MM.1S (cell line): ENCODE measurements at regions not wholly inside any gene's neighbourhood (a gene's known extent, or its start where the extent isn't known, plus 50 kb on each side); places are given as distances from the start of the nearest gene placed in this dataset.

Experiments used
- DNase-seq: peaks from one replicate; pipeline ENCODE4 v3.0.0-alpha.2; 2015
- H2AFZ ChIP-seq: fragments of 300-600 bp; sonication (generic); 2 replicates; pipeline ENCODE4 v1.6.0; 2016; ENCODE audit warnings: antibody characterized with exemption, low read length
- H3F3A ChIP-seq: fragments of 300-600 bp; sonication (generic); 2 replicates; pipeline ENCODE4 v1.6.1; 2016; ENCODE audit warnings: mild to moderate bottlenecking, antibody characterized with exemption, low read length, moderate library complexity, mixed read lengths; ENCODE audit not compliant: insufficient read depth
- H3K27ac ChIP-seq: fragments of 300-600 bp; sonication (generic); 2 replicates; pipeline ENCODE4 v1.5.1; 2016; ENCODE audit warnings: mild to moderate bottlenecking, low read length
- H3K27me3 ChIP-seq: fragments of 300-600 bp; sonication (generic); replicated peaks from 2 replicates; pipeline ENCODE4 v1.6.0; 2016; ENCODE audit warnings: low read length; ENCODE audit not compliant: insufficient read depth
- H3K36me3 ChIP-seq: fragments of 300-600 bp; sonication (generic); replicated peaks from 2 replicates; pipeline ENCODE4 v1.6.1; 2016; ENCODE audit warnings: mild to moderate bottlenecking, low read length, mixed read lengths; ENCODE audit not compliant: insufficient read depth
- H3K4me1 ChIP-seq: fragments of 300-600 bp; sonication (generic); 2 replicates; pipeline ENCODE4 v1.6.1; 2016; ENCODE audit warnings: low read length, mixed read lengths
- H3K4me2 ChIP-seq: fragments of 300-600 bp; sonication (generic); 2 replicates; pipeline ENCODE4 v1.6.0; 2016; ENCODE audit warnings: low read depth, low read length
- H3K4me3 ChIP-seq: fragments of 300-600 bp; sonication (generic); 2 replicates; pipeline ENCODE4 v1.5.1; 2016; ENCODE audit warnings: low read length, mixed read lengths
- H3K79me2 ChIP-seq: fragments of 300-600 bp; sonication (generic); 2 replicates; pipeline ENCODE4 v1.6.1; 2016; ENCODE audit warnings: mixed run types, low read length, mixed read lengths
- H3K9ac ChIP-seq: fragments of 300-600 bp; sonication (generic); 2 replicates; pipeline ENCODE4 v1.6.1; 2016; ENCODE audit warnings: low read length, mixed read lengths
- H3K9me2 ChIP-seq: fragments of 300-600 bp; sonication (generic); replicated peaks from 2 replicates; pipeline ENCODE4 v1.6.1; 2016; ENCODE audit warnings: mild to moderate bottlenecking, low read length, mixed read lengths; ENCODE audit not compliant: insufficient read depth
- H3K9me3 ChIP-seq: fragments of 300-600 bp; sonication (generic); replicated peaks from 2 replicates; pipeline ENCODE4 v1.6.1; 2016; ENCODE audit warnings: mild to moderate bottlenecking, low read length, mixed read lengths; ENCODE audit not compliant: insufficient read depth
- H4K20me1 ChIP-seq: fragments of 300-600 bp; sonication (generic); 2 replicates; pipeline ENCODE4 v1.6.1; 2016; ENCODE audit warnings: mild to moderate bottlenecking, low read length, moderate library complexity, mixed read lengths; ENCODE audit not compliant: insufficient read depth
- EZH2 ChIP-seq: fragments of 300-600 bp; sonication (generic); optimal IDR thresholded peaks from 2 replicates; pipeline ENCODE3; 2017; ENCODE audit warnings: low read depth, mild to moderate bottlenecking, antibody characterized with exemption, low read length, mixed read lengths
- EZH2phosphoT487 ChIP-seq: fragments of 300-600 bp; sonication (generic); IDR thresholded peaks from 2 replicates; pipeline ENCODE4 v1.6.1; 2018; ENCODE audit warnings: antibody characterized with exemption, low read length
- TF ChIP-seq, protein P1 (sequence below): fragments of 300-600 bp; sonication (generic); IDR thresholded peaks from 2 replicates; pipeline ENCODE4 v1.5.1; 2016; ENCODE audit warnings: antibody characterized with exemption, low read length, mixed read lengths

DNA sequence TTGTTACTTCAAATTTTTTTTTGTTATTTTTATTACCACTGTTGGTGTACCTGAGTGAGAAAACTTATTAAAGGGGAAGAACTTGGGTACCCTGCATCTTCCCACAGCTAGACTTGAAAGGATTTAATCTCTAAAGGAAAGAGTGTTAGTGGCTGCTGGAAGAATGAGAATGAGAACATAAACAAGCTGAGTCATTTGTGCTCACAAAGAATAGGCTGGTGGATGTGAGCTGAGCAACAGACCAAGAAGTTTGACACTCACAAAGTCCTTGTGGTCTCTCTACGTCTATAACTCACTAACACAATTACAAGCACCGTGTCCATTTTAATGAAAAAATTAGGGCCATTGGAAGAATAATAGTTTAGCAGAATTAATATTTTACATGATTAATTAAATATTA is 217.6 kb upstream of the ANO5 start:
- Histone ChIP-seq H3K4me3 (no peak overlapping the region), H3K9me3 (no peaks in the 10 kb centered on the region), H2AFZ (no peak overlapping the region), H4K20me1 (no peaks in the 10 kb centered on the region), H3K27me3 (no peaks in the 10 kb centered on the region), H3F3A (no peaks in the 10 kb centered on the region), H3K4me1 (no peaks in the 10 kb centered on the region), H3K36me3 (no peaks in the 10 kb centered on the region), H3K4me2 (no peak overlapping the region), H3K9ac (no peak overlapping the region), H3K27ac (no peak overlapping the region), H3K9me2 (no peaks in the 10 kb centered on the region), H3K79me2 (no peaks in the 10 kb centered on the region)
- TF ChIP-seq, protein P1, sequence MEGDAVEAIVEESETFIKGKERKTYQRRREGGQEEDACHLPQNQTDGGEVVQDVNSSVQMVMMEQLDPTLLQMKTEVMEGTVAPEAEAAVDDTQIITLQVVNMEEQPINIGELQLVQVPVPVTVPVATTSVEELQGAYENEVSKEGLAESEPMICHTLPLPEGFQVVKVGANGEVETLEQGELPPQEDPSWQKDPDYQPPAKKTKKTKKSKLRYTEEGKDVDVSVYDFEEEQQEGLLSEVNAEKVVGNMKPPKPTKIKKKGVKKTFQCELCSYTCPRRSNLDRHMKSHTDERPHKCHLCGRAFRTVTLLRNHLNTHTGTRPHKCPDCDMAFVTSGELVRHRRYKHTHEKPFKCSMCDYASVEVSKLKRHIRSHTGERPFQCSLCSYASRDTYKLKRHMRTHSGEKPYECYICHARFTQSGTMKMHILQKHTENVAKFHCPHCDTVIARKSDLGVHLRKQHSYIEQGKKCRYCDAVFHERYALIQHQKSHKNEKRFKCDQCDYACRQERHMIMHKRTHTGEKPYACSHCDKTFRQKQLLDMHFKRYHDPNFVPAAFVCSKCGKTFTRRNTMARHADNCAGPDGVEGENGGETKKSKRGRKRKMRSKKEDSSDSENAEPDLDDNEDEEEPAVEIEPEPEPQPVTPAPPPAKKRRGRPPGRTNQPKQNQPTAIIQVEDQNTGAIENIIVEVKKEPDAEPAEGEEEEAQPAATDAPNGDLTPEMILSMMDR, result no peak
- TF ChIP-seq EZH2phosphoT487 (no peak), EZH2 (no peak)
- DNase-seq, result no peak

DNA sequence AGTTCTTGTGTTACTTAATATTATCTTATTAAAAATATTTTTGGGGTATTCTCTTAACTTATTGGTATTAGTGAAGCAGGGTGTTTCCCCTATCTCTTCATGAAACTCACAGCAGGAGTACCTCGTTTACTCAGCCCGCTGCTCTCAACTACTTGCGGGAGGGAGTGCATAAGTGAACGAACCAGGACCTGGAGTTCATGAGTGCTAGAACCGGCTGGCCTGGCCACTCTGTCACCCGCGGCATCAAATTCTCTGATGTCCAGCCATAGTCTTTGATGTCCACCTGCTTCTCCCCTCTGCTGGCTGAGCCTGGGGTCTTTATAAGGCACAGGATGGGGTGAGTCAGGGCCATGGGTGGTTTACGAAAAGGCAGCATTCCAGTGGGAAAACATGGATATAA is 216.7 kb upstream of the ANO5 start:
- no peak for TF ChIP-seq EZH2
- TF ChIP-seq, protein P1, result no peak
- TF ChIP-seq EZH2phosphoT487, result no peak
- H3K79me2 ChIP-seq, result no peaks in the 10 kb centered on the region

DNA sequence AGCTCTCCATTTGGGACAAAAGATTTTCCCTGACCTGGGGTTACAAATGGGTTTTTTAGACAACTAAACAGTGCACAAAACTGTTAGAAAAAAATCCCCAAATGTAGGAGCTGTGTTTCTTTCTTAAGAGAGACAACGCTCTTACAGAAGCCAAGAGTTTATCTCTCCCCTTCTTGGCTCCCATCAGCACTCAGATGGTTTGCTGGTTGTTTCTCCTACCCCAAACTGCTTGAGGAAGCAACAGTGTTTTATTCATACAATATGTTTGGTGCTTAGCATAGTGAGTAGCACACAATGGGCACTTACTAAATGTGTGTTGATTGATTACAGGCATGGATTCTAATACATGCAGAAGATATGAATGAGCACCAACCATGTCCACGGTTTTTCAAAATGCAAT is 209.5 kb upstream of the ANO5 start:
- Histone ChIP-seq H3K79me2 (no peaks in the 10 kb centered on the region), H3K4me3 (no peak overlapping the region), H2AFZ (no peak overlapping the region), H3K4me2 (no peak overlapping the region), H3K9me3 (no peaks in the 10 kb centered on the region), H3F3A (no peaks in the 10 kb centered on the region), H3K4me1 (no peaks in the 10 kb centered on the region), H3K9me2 (no peaks in the 10 kb centered on the region), H3K9ac (no peak overlapping the region), H3K27ac (no peak overlapping the region), H3K27me3 (no peaks in the 10 kb centered on the region), H3K36me3 (no peaks in the 10 kb centered on the region), H4K20me1 (no peaks in the 10 kb centered on the region)
- DNase-seq, result no peak
- TF ChIP-seq EZH2phosphoT487 (no peak), EZH2 (no peak)
- TF ChIP-seq, protein P1, result no peak

More for the DNA sequence above, 216.7 kb upstream of the ANO5 start:
- no peak for DNase-seq
- no peaks in the 10 kb centered on the region for H3F3A ChIP-seq
- no peaks in the 10 kb centered on the region for H3K9me3 ChIP-seq
- no peak overlapping the region for H3K9ac ChIP-seq
- no peaks in the 10 kb centered on the region for H3K4me1 ChIP-seq
- H3K4me3 ChIP-seq, result no peak overlapping the region
- H3K4me2 ChIP-seq, result no peak overlapping the region
- no peak overlapping the region for H3K27ac ChIP-seq
- H3K9me2 ChIP-seq, result no peaks in the 10 kb centered on the region
- no peaks in the 10 kb centered on the region for H3K36me3 ChIP-seq
- no peaks in the 10 kb centered on the region for H4K20me1 ChIP-seq
- H2AFZ ChIP-seq, result no peak overlapping the region
- no peaks in the 10 kb centered on the region for H3K27me3 ChIP-seq

DNA sequence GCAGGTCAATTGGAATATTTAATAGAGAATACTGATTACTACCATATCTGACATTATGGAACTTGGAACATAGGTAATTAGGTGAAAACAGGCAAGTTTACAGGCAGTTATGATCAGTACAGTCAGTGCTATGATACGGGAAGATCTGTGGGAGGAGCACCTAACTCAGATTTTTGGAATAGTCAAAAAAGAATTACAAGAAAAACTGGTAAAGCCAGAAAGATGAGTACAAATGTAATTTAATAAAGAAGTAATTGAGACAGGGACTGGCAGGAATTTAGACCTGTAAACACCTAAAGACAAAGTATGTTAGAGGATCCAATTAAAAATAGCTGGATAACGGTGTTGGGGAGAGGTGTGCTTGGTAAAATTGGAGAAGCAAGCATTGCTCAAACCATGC is 206.5 kb upstream of the ANO5 start:
- DNase-seq, result no peak
- TF ChIP-seq EZH2 (no peak), EZH2phosphoT487 (no peak)
- TF ChIP-seq, protein P1, result no peak
- H3K27me3 ChIP-seq, result no peaks in the 10 kb centered on the region
- no peaks in the 10 kb centered on the region for H3F3A ChIP-seq
- no peaks in the 10 kb centered on the region for H3K36me3 ChIP-seq
- no peaks in the 10 kb centered on the region for H3K9me2 ChIP-seq
- H3K79me2 ChIP-seq, result no peaks in the 10 kb centered on the region
- no peak overlapping the region for H3K4me3 ChIP-seq
- H3K9me3 ChIP-seq, result no peaks in the 10 kb centered on the region
- H3K4me2 ChIP-seq, result no peak overlapping the region
- H3K27ac ChIP-seq, result no peak overlapping the region
- H4K20me1 ChIP-seq, result no peaks in the 10 kb centered on the region
- H3K4me1 ChIP-seq, result no peaks in the 10 kb centered on the region
- no peak overlapping the region for H3K9ac ChIP-seq
- no peak overlapping the region for H2AFZ ChIP-seq
